GM06990 (cell line): ENCODE measurements at regions not wholly inside any gene's neighbourhood (a gene's known extent, or its start where the extent isn't known, plus 50 kb on each side); places are given as distances from the start of the nearest gene placed in this dataset.

Source experiments
- DNase-seq: peaks from one replicate; pipeline ENCODE4 v3.0.0-alpha.2; 2011; ENCODE audit not compliant: insufficient read length; ENCODE audit errors: extremely low read depth
- H3K27me3 ChIP-seq: replicated peaks from 2 replicates; pipeline ENCODE4 v1.6.0; 2011; ENCODE audit warnings: low read length; ENCODE audit not compliant: control insufficient read depth, insufficient read depth
- H3K36me3 ChIP-seq: 2 replicates; pipeline ENCODE4 v1.5.1; 2011; ENCODE audit warnings: low read length; ENCODE audit not compliant: control insufficient read depth, insufficient read depth
- H3K4me3 ChIP-seq: replicated peaks from 2 replicates; pipeline ENCODE4 v1.5.1; 2011; ENCODE audit warnings: low read depth, mild to moderate bottlenecking, control low read depth, low read length
- TF ChIP-seq, protein P1 (sequence below): IDR thresholded peaks from 2 replicates; pipeline ENCODE4 v1.5.1; 2011; ENCODE audit warnings: low read length, control low read depth, mild to moderate bottlenecking, inconsistent platforms; ENCODE audit not compliant: insufficient read depth, poor library complexity, severe bottlenecking

DNA sequence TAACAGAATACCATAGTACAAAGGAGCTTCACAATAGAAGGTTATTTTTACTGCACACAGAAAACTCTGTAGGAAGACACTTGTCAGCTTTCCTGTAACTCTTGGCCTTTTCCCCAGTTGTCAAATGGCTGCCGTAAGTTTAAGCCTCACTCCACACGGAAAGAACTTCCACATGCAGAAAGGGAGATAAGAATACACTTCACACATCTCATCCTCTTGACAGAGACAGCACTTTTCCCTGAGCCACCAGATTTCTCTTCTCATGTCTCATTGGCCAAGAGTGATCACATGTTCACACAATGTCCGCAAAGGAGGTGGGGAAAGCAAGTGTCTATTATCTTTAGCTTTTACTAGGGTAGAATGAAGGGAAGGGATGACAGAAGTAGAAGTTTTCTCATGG is 540.7 kb downstream of the HAO1 start:
- no peak for DNase-seq
- no peaks in the 10 kb centered on the region for H3K36me3 ChIP-seq
- TF ChIP-seq, protein P1, sequence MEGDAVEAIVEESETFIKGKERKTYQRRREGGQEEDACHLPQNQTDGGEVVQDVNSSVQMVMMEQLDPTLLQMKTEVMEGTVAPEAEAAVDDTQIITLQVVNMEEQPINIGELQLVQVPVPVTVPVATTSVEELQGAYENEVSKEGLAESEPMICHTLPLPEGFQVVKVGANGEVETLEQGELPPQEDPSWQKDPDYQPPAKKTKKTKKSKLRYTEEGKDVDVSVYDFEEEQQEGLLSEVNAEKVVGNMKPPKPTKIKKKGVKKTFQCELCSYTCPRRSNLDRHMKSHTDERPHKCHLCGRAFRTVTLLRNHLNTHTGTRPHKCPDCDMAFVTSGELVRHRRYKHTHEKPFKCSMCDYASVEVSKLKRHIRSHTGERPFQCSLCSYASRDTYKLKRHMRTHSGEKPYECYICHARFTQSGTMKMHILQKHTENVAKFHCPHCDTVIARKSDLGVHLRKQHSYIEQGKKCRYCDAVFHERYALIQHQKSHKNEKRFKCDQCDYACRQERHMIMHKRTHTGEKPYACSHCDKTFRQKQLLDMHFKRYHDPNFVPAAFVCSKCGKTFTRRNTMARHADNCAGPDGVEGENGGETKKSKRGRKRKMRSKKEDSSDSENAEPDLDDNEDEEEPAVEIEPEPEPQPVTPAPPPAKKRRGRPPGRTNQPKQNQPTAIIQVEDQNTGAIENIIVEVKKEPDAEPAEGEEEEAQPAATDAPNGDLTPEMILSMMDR: no peak
- no peaks in the 10 kb centered on the region for H3K27me3 ChIP-seq
- H3K4me3 ChIP-seq: no peak overlapping the region

DNA sequence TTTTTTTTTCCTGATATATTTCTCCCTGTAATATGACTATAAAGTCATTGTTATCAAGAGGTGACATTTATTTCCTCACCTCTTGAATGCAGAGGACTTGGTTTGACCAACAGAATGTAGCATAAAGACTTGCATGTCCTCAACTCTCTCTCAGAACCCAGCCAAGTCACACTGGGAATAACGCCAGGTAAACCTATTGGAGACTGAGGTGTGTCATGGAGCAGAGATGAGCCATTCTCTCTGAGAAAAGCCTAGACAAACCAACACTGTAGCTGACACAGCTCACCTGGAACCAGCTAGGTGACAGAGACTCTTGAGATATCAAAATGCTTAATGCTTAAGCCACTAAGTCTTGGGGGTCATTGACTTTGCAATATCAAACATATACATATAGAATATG is 533.6 kb downstream of the HAO1 start:
- TF ChIP-seq, protein P1: no peak
- Histone ChIP-seq H3K27me3 (no peaks in the 10 kb centered on the region), H3K36me3 (no peaks in the 10 kb centered on the region), H3K4me3 (no peak overlapping the region)
- no peak for DNase-seq

DNA sequence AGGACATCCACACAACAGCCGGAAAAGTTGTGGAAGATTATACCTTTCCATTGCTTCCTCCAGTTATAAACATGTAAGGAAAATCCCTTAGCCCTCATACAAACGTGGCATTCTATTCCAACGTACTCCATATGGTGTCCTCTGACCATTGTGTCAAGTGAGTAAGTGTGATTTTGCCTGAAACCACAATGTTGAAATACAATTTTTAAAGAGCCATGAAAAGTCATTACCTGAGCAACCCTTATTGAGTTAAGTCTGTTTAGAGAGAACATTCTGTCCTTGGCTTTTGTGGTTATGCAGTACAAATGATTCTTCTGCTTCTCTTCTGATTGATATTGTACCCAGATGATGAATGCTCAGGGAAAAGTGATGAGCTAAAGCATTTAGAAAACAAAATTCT is 530.1 kb downstream of the HAO1 start:
- Histone ChIP-seq H3K36me3 (no peaks in the 10 kb centered on the region), H3K4me3 (no peak overlapping the region), H3K27me3 (no peaks in the 10 kb centered on the region)
- no peak for DNase-seq
- TF ChIP-seq, protein P1: no peak

DNA sequence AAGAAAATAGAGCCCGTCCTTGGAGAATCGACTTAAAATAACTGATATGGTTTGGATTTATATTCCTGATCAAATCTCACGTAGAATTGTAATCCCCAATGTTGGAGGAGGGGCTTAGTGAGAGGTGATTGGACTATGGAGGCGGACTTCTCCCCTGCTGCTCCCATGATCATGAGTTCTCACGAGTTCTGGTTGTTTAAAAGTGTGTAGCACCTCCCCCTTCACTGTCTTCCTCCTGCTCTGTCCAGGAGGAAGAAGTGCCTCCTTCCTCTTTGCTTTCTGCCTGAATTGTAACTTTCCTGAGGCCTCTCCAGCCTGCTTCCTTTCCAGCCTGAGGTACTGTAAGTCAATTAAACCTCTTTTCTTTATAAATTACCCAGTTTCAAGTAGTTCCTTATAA is 529.2 kb downstream of the HAO1 start:
- no peak for DNase-seq

DNA sequence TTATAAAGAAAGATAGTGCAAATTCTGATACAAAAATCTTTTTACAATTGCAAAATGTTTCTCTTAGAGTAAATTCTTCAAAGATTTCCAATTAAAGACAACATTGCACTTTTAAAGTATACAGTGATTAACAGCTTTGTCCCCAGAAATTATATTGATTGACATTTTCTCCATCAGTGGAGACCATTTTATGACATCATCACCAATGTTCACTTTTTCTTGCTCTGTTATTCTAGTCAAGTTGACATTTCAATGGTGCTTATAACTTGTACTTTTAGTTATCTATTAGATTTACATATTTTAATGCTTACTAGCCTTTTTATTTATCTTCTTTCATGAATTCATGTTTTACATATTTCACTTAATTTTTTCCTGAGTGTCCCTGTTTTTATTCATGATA is 524.8 kb downstream of the HAO1 start:
- TF ChIP-seq, protein P1: no peak
- no peak overlapping the region for H3K4me3 ChIP-seq
- DNase-seq: no peak

More for the DNA sequence above, 529.2 kb downstream of the HAO1 start:
- TF ChIP-seq, protein P1: no peak
- Histone ChIP-seq H3K36me3 (no peaks in the 10 kb centered on the region), H3K27me3 (no peaks in the 10 kb centered on the region), H3K4me3 (no peak overlapping the region)

DNA sequence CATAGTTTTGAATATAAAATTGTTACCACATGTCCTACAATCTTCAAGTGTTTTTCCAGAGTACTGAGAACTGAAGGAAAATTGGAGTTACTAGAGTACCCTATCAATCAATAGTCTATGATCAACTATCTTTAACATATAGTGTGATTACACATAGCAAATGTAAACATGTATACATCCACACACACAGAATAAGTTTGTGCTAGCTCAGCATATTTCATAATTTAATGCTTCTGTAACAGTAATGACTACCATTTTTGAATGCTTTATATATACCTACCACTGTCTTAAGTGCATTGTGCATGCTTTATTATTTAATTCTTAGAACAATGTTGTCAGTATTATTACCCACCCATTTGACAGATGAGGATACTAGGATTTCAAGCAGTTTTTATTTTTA is 523.9 kb downstream of the HAO1 start:
- DNase-seq: no peak
- no peak overlapping the region for H3K4me3 ChIP-seq
- TF ChIP-seq, protein P1: no peak
- H3K27me3 ChIP-seq: no peaks in the 10 kb centered on the region
- H3K36me3 ChIP-seq: no peaks in the 10 kb centered on the region

More for the DNA sequence above, 524.8 kb downstream of the HAO1 start:
- Histone ChIP-seq H3K27me3 (no peaks in the 10 kb centered on the region), H3K36me3 (no peaks in the 10 kb centered on the region)
